Prostate gland (tissue), 2 donors: ENCODE measurements at regions not wholly inside any gene's neighbourhood (a gene's known extent, or its start where the extent isn't known, plus 50 kb on each side); places are given as distances from the start of the nearest gene placed in this dataset.

ENCODE experiments used
- DNase-seq: peaks from one replicate; pipeline ENCODE4 v3.0.0-alpha.2; 2019; ENCODE audit warnings: low spot score
- H3K27ac ChIP-seq, 2 donors: fragments of 200-600 bp; sonication (generic); 2 replicates each; pipeline ENCODE4 v1.5.1; 2017 to 2019
- H3K27me3 ChIP-seq: fragments of 200-600 bp; sonication (generic); replicated peaks from 2 replicates; pipeline ENCODE4 v1.5.1; 2019; ENCODE audit not compliant: insufficient read depth
- H3K36me3 ChIP-seq, 2 donors: fragments of 200-600 bp; sonication (generic); 1 replicate in 1 of 2; 2 replicates in 1 of 2; pipeline versions ENCODE4 v1.5.1 to v1.8.1; 2017 to 2019
- H3K4me1 ChIP-seq: fragments of 200-600 bp; sonication (generic); replicated peaks from 2 replicates; pipeline ENCODE4 v1.5.1; 2019
- H3K4me3 ChIP-seq, 2 donors: fragments of 200-600 bp; sonication (generic); 2 replicates each; pipeline ENCODE4 v1.5.1; 2017 to 2019
- H3K9me3 ChIP-seq: fragments of 200-600 bp; sonication (generic); 2 replicates; pipeline ENCODE4 v1.5.1; 2017
- POLR2A ChIP-seq: fragments of 450-650 bp; IDR thresholded peaks from one replicate; pipeline ENCODE4 v1.6.1; 2016; ENCODE audit warnings: antibody characterized with exemption, mild to moderate bottlenecking
- POLR2AphosphoS5 ChIP-seq: sonication (generic); formaldehyde crosslinking; IDR thresholded peaks from one replicate; pipeline ENCODE4 v1.6.1; 2017; ENCODE audit warnings: antibody characterized with exemption
- WGBS: methylation state at CpG from one replicate; pipeline ENCODE4 v1.1.5; 2018; 5-methylcytosine and 5-hydroxymethylcytosine counted together
- intact Hi-C: fragments of 100-400 bp; cut with DNase I; formaldehyde crosslinking; loops from one replicate; pipeline ENCODE4 v1.14.2; 2022
- TF ChIP-seq, protein P1 (sequence below), 4 experiments: fragments of 200-600 bp in 2 of 4; fragments of 450-650 bp in 2 of 4; sonication (generic) in 2 of 4; IDR thresholded peaks; 1 replicate in 3 of 4; 2 replicates in 1 of 4; pipeline ENCODE4 v1.5.1; 2016 to 2019; ENCODE audit warnings: antibody characterized with exemption in 4 of 4, mild to moderate bottlenecking in 2 of 4, moderate library complexity in 2 of 4

DNA sequence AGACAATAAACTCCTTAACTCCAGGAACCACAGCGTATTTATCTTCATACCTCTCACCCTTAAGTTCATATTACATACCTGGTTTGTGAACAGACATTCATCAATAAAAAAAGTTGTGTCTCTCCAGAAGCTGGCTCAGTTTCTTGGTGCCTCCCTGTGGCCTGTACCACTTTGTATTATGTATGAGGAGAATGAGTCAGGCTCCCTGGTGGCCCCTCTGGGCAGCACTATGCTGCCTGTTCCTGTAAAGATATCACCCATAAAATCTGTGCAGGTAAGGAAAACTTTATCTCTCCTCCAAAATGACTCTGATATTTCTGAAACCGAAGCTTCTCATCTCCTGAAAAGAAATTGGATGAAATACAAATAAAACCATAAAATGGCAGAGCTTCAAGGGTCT lies 198.4 kb upstream of the NT5C1B start:
- no peak for TF ChIP-seq POLR2A
- TF ChIP-seq POLR2AphosphoS5 = no peak
- Histone ChIP-seq H3K36me3 (no peaks in the 10 kb centered on the region), H3K9me3 (no peaks in the 10 kb centered on the region), H3K27ac (no peak overlapping the region), H3K27me3 (no peaks in the 10 kb centered on the region), H3K4me1 (no peaks in the 10 kb centered on the region), H3K4me3 (no peak overlapping the region)
- intact Hi-C loops = no loop called here
- DNase-seq = no peak
- WGBS = 90% methylated on average over 2 of the region's 2 CpGs

DNA sequence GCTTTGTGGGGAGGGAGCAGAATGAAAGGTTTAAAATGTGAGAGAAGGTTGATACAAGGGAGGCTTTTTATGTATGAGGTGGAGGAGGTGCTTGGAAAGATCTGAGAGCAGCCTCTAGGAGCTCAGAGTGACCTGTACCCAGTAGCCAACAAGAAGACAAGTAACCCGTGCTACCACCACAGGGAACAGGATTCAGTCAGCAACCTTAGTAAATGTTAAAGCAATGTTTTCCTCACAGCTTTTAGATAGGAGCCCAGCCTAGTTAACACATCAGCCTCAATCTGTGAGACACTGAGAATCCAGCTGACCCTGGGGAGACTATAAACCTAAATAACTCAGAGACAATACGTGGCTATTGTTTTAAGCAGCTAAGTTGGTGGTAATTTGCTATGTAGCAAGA lies 194.9 kb upstream of the NT5C1B start:
- Histone ChIP-seq H3K27me3 (no peaks in the 10 kb centered on the region), H3K9me3 (no peaks in the 10 kb centered on the region), H3K27ac (no peak overlapping the region), H3K4me3 (no peak overlapping the region), H3K36me3 (no peaks in the 10 kb centered on the region), H3K4me1 (no peaks in the 10 kb centered on the region)
- no peak for DNase-seq
- intact Hi-C loops = no loop called here
- no peak for TF ChIP-seq POLR2A
- TF ChIP-seq, protein P1, sequence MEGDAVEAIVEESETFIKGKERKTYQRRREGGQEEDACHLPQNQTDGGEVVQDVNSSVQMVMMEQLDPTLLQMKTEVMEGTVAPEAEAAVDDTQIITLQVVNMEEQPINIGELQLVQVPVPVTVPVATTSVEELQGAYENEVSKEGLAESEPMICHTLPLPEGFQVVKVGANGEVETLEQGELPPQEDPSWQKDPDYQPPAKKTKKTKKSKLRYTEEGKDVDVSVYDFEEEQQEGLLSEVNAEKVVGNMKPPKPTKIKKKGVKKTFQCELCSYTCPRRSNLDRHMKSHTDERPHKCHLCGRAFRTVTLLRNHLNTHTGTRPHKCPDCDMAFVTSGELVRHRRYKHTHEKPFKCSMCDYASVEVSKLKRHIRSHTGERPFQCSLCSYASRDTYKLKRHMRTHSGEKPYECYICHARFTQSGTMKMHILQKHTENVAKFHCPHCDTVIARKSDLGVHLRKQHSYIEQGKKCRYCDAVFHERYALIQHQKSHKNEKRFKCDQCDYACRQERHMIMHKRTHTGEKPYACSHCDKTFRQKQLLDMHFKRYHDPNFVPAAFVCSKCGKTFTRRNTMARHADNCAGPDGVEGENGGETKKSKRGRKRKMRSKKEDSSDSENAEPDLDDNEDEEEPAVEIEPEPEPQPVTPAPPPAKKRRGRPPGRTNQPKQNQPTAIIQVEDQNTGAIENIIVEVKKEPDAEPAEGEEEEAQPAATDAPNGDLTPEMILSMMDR (IDR thresholded peaks at IDR 0.05) = no peak
- no peak for TF ChIP-seq POLR2AphosphoS5
- 91% methylated on average over 2 of the region's 2 CpGs for WGBS

DNA sequence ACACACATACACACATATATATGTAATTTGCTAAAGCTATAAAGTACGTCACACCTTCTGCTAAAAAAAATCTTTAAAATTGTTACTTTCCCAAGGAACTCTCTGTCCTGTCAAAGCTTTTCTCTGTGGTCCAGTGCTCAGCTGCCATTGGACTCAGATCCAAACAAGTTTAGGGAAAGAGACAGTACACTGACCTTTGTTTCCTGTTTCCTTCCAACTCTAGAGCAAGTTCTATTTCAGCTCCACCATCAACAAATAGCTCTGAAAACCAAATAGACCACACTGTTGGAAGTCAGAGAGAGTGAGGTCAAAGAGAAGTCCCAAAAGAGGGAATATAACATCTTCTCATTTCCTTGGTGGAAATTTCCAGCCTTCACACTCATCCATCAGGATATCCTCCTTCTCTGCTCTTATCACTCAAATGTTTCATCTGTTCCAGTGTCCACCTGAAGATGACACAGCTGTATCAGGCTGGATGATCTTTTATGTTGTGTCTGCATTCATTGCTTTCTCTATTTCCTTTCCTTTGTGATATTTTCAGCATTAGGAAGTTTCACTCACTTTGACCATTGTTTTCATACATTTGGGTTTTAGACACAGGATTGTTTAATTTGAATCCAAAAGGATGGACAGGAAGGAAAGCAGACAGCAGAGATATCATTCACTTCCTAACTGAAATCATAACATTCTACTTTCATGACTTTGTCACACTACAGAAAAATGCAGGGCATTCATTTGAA lies 192.3 kb upstream of the NT5C1B start:
- Histone ChIP-seq H3K4me1 (no peaks in the 10 kb centered on the region), H3K27me3 (no peaks in the 10 kb centered on the region), H3K9me3 (no peaks in the 10 kb centered on the region), H3K36me3 (no peaks in the 10 kb centered on the region), H3K4me3 (no peak overlapping the region), H3K27ac (no peak overlapping the region)
- intact Hi-C loops = no loop called here
- DNase-seq = no peak
- 82% methylated on average over 1 of the region's 1 CpG for WGBS
- no peak for TF ChIP-seq POLR2AphosphoS5
- TF ChIP-seq POLR2A = no peak
- TF ChIP-seq, protein P1 (IDR thresholded peaks at IDR 0.05) = no peak

DNA sequence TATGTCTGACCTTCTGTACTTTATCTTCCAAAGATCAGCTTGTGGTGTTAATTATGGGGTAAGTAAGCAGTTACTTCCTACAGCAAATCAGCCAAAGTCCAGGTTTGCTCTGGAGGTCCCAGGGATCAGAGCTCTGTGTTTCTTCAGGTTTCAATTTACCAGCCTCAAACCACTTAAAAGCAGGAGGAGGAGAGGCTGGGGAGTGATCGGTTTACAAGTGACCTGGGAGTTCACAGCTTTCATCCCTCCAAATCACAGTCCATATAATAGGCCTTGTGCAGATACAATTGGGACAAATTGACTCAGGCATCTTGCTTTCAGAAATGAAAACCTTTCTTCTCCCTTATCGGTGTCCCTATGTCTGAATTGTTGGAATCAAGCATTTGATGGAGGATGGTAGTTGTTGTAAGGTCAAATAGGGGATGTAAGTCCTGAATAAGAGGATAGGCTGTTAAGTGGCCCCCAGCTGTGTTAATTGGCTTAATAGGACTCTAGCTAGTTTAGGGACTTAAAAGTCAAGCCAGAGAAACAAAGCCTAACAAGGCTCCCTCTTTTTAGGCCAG lies 188.0 kb upstream of the NT5C1B start:
- Histone ChIP-seq H3K27ac (no peak overlapping the region), H3K4me3 (no peak overlapping the region), H3K27me3 (no peaks in the 10 kb centered on the region), H3K9me3 (no peaks in the 10 kb centered on the region), H3K36me3 (no peaks in the 10 kb centered on the region), H3K4me1 (no peaks in the 10 kb centered on the region)
- no peak for DNase-seq
- WGBS = 60% methylated on average over 2 of the region's 2 CpGs
- intact Hi-C loops = no loop called here
- TF ChIP-seq POLR2A (no peak), POLR2AphosphoS5 (no peak)
- TF ChIP-seq, protein P1 (IDR thresholded peaks at IDR 0.05) = no peak

DNA sequence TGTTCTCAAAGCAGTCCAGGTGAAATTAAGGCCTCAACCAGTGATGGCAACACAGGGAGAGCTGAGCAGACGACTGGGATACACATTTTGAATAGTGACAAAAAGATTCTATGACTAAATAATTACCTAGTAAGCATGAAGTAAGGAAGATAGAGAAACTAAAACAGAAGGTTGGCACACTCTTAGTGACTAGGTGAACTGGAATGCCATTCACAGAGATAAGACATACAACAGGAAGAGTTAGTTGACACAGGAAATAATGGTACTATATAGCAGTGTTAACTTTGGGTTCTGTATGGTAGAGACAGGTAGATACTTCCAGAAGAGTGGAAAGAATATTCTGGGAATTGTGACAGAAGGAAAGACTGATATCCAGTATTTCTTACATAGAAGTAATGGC lies 181.8 kb upstream of the NT5C1B start:
- WGBS = 89% methylated on average over 1 of the region's 1 CpG

More for the DNA sequence above, 181.8 kb upstream of the NT5C1B start:
- Histone ChIP-seq H3K4me3 (no peak overlapping the region), H3K4me1 (no peaks in the 10 kb centered on the region), H3K27ac (no peak overlapping the region), H3K27me3 (no peaks in the 10 kb centered on the region), H3K9me3 (no peaks in the 10 kb centered on the region), H3K36me3 (no peaks in the 10 kb centered on the region)
- DNase-seq = no peak
- intact Hi-C loops = no loop called here
- TF ChIP-seq POLR2A (no peak), POLR2AphosphoS5 (no peak)
- TF ChIP-seq, protein P1 (IDR thresholded peaks at IDR 0.05) = no peak
